Subcutaneous abdominal adipose tissue (tissue), 5 donors: ENCODE measurements at regions not wholly inside any gene's neighbourhood (a gene's known extent, or its start where the extent isn't known, plus 50 kb on each side); places are given as distances from the start of the nearest gene placed in this dataset.
"Not testable (repeated sequence)": the region's sequence is repeated elsewhere in the genome, so short reads cannot be mapped to it uniquely, and the experiment has no call there.

Experiments used
- H3K27ac ChIP-seq: one replicate; pipeline ENCODE4 v1.7.0; 2013; ENCODE audit warnings: low read depth, mild to moderate bottlenecking, inconsistent platforms, low read length, moderate library complexity
- H3K27me3 ChIP-seq, 5 donors: one replicate each; pipeline ENCODE4 v1.7.0; 2013; ENCODE audit warnings: low read length in 5 of 5, inconsistent platforms in 1 of 5; ENCODE audit not compliant: control insufficient read depth in 5 of 5, insufficient read depth in 4 of 5
- H3K36me3 ChIP-seq, 5 donors: one replicate each; pipeline ENCODE4 v1.7.0; 2013; ENCODE audit warnings: low read length in 5 of 5; ENCODE audit not compliant: control insufficient read depth in 5 of 5, insufficient read depth in 5 of 5
- H3K4me1 ChIP-seq, 5 donors: one replicate each; pipeline ENCODE4 v1.7.0; 2013; ENCODE audit warnings: low read length in 5 of 5, mild to moderate bottlenecking in 3 of 5, moderate library complexity in 1 of 5; ENCODE audit not compliant: control insufficient read depth in 5 of 5, insufficient read depth in 5 of 5
- H3K4me3 ChIP-seq, 5 donors: one replicate each; pipeline ENCODE4 v1.7.0; 2013; ENCODE audit warnings: low read length in 5 of 5, low read depth in 1 of 5
- H3K9ac ChIP-seq, 5 donors: one replicate each; pipeline ENCODE4 v1.7.0; 2013; ENCODE audit warnings: low read length in 5 of 5, mild to moderate bottlenecking in 4 of 5, moderate library complexity in 3 of 5
- H3K9me3 ChIP-seq, 5 donors: one replicate each; pipeline ENCODE4 v1.7.0; 2013; ENCODE audit warnings: low read length in 5 of 5; ENCODE audit not compliant: control insufficient read depth in 5 of 5
- donor health status: healthy.
- donor health status: healthy.
- donor health status: healthy.
- donor health status: healthy.
- donor health status: healthy.

DNA sequence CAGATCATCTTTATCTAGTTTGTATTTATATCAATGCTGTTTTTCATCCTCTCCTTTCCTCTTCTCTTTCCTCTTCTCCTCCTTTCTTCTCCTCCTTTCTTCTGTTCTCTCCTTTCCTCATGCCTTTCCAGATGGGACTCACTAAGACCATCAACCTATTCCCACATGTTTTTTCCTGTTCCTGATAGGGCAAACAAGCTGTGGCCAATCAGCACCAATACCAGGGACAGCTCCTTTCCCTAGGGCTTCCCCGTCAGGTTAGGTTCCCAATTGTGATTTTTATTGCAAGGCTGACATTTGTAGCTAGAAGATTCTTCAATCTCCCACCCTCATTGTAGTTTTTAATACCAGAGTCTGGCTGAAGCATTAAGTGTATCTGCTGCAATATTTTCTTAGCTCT, 76.3 kb upstream of the COL8A1 start:
- no peaks in the 10 kb centered on the region for H3K27me3 ChIP-seq
- peaks cover 0 to 5% (median 0%) of the 10 kb centered on the region in 5 donors for H3K9me3 ChIP-seq
- no peak overlapping the region for H3K9ac ChIP-seq
- H3K4me3 ChIP-seq = no peak overlapping the region
- H3K36me3 ChIP-seq = no peaks in the 10 kb centered on the region
- H3K4me1 ChIP-seq = no peaks in the 10 kb centered on the region
- no peak overlapping the region for H3K27ac ChIP-seq

DNA sequence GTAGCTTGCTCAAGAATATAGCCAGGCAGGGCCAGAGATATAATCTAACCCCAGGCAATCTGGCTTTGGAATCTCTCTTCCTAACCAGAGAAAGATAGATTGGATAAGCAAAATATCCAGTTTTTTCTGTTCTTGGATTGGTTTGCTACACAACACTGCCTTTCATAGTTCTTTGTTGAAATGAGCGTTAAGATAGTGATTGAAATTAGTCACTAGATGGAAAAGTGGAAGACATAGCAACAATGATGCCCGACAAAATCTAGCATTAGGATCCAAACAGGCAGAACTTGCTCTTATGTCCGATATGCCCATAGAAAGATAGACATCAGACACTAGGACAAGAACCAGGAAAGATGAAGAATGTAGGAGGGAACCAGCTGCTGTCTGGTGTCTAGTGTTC, 77.3 kb upstream of the COL8A1 start:
- peaks cover 0 to 3% (median 0%) of the 10 kb centered on the region in 5 donors for H3K9me3 ChIP-seq
- H3K4me1 ChIP-seq = no peaks in the 10 kb centered on the region
- H3K4me3 ChIP-seq = no peak overlapping the region
- no peaks in the 10 kb centered on the region for H3K36me3 ChIP-seq
- no peak overlapping the region for H3K9ac ChIP-seq
- no peaks in the 10 kb centered on the region for H3K27me3 ChIP-seq
- no peak overlapping the region for H3K27ac ChIP-seq

DNA sequence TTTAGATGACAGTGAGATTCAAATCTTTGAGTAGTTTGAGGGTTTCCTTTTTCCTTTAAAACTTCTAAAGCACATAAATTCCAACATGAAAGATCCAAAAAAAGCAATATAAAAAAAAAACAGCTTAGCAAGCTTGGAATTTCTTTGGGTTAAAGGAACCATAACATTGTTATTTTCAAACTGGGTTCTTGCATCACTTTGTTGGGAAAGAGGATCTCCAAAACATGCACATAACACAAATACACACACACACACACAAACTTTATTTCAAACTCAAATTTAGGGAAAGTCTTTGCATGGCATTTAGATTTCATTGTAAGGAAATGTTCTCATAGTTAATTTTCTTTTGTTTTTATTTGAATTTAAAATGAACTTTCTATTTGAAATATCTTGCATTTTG, 79.2 kb upstream of the COL8A1 start:
- Histone ChIP-seq H3K27ac (no peak overlapping the region), H3K4me1 (peaks cover 0 to 4% (median 0%) of the 10 kb centered on the region in 5 donors), H3K4me3 (no peak overlapping the region), H3K36me3 (no peaks in the 10 kb centered on the region), H3K27me3 (no peaks in the 10 kb centered on the region), H3K9me3 (no peaks in the 10 kb centered on the region), H3K9ac (no peak overlapping the region)

DNA sequence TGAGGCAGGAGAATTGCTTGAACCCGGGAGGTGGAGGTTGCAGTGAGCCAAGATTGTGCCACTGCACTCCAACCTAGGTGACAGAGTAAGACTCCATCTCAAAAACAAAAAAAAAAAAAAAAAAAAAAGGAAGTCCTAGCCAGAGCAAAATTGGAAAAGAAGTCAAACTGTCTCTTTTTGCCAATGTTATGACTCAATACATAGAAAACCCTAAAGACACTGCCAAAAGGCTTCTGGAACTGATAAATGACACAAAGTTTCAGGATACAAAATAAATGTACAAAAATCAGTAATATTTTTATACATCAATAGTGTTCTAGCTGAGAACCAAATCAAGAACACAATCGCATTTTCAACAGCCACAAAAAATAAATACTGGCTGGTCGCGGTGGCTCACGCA, 82.5 kb upstream of the COL8A1 start:
- H3K36me3 ChIP-seq, H3K4me1 ChIP-seq, H3K4me3 ChIP-seq, H3K9me3 ChIP-seq, H3K27ac ChIP-seq, H3K27me3 ChIP-seq, H3K9ac ChIP-seq: not testable (repeated sequence)

DNA sequence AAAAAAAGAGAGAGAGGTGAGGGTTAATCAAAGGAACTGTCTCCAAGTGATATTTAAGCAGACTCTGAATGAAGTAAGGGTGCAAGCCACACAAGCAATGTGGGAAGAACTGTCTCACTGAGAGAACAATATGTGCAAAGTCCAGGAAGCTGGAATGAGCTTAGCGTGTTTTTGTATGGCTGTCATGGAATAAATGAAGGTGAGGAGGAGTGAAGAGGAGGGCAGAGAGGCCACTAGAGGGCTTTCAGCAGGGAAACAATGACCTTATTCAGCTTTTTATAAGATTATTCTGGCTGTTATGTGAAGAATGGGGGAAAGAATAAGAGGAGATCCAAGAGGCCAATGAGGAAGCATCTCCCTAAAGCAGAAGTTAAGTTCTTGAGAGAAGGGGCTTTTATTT, 86.9 kb upstream of the COL8A1 start:
- Histone ChIP-seq H3K9me3 (no peaks in the 10 kb centered on the region), H3K4me3 (no peak overlapping the region), H3K4me1 (peaks cover 0 to 32% (median 23%) of the 10 kb centered on the region in 5 donors), H3K36me3 (no peaks in the 10 kb centered on the region), H3K9ac (no peak overlapping the region), H3K27me3 (no peaks in the 10 kb centered on the region), H3K27ac (no peak overlapping the region)

DNA sequence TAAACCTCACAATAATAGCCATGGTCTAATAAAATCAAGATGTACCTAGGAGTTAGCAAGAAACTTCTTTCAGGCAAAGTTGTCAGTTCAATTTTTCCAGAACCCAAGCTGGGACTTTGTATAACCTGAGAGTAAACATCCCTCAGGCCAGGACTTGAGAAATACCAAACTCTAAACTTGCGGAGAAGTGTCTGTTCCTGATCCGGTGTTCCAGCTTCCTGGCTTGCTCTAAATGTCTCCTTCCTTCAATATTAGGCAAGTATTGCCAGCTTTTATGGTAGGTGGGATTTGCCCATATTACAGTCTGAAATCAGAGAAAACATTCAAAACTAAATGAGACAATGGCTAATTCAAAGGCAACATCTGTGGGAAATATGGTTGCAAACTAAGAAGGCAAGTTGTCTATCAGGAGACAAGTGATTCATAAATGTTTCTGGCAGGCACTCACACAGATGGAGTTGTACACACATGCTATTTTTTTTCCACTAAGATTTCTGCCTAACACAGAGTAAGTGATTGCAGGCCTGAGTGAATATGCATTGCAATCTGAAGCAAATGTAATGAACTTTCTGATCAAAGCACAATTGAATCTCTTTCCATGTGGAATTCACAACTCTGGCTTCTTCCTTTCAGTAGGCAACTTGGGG, 88.3 kb upstream of the COL8A1 start:
- Histone ChIP-seq H3K4me1 (peaks cover 6 to 42% (median 37%) of the 10 kb centered on the region in 5 donors), H3K27me3 (no peaks in the 10 kb centered on the region), H3K27ac (no peak overlapping the region), H3K4me3 (no peak overlapping the region), H3K9me3 (no peaks in the 10 kb centered on the region), H3K9ac (no peak overlapping the region), H3K36me3 (no peaks in the 10 kb centered on the region)

DNA sequence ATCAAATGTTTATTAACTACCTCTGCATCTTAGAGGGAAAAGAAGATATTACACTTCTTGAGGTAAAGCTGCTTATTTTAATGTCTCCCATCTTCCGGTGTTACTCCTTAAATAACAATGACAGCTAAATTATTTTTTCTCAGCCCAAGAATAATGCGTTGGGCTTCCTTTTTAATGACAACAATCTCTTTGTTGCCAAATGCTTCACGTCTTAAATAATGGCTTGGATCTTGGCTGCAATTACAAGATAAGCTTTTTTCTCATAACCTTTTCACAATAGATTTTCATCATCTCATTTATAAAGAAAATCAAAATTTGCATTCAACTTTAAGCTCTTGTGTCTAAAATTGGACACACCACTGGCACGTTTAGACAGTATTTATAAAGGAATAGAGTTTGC, 89.2 kb upstream of the COL8A1 start:
- H3K4me3 ChIP-seq = no peak overlapping the region
- peak overlapping the region; percentile 5 for H3K27ac ChIP-seq
- no peak overlapping the region for H3K9ac ChIP-seq
- H3K36me3 ChIP-seq = no peaks in the 10 kb centered on the region
- no peaks in the 10 kb centered on the region for H3K9me3 ChIP-seq
- no peaks in the 10 kb centered on the region for H3K27me3 ChIP-seq
- peaks cover 6 to 48% (median 45%) of the 10 kb centered on the region in 5 donors for H3K4me1 ChIP-seq

DNA sequence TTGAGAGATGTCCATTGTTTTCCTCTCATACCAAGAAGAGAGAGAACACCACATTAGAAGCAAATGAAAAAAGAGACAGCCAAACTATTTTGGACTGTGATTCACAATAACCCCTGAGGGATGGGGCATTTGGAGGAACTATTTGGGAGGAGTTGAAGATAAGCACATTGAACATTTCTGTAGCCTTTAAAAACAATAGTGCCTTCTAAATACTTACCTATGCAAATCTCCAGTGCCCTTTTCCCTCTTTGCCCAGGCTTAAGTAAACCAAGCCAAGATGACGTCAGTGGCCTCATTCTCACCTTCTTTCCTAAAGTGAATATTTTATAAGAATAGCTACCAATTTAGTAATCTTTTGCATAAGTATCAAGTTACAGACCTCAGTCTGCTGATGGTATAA, 89.7 kb upstream of the COL8A1 start:
- Histone ChIP-seq H3K9me3 (no peaks in the 10 kb centered on the region), H3K27me3 (no peaks in the 10 kb centered on the region), H3K9ac (no peak overlapping the region), H3K4me1 (peaks cover 6 to 52% (median 51%) of the 10 kb centered on the region in 5 donors), H3K27ac (peak overlapping the region; percentile 5), H3K4me3 (no peak overlapping the region), H3K36me3 (no peaks in the 10 kb centered on the region)

DNA sequence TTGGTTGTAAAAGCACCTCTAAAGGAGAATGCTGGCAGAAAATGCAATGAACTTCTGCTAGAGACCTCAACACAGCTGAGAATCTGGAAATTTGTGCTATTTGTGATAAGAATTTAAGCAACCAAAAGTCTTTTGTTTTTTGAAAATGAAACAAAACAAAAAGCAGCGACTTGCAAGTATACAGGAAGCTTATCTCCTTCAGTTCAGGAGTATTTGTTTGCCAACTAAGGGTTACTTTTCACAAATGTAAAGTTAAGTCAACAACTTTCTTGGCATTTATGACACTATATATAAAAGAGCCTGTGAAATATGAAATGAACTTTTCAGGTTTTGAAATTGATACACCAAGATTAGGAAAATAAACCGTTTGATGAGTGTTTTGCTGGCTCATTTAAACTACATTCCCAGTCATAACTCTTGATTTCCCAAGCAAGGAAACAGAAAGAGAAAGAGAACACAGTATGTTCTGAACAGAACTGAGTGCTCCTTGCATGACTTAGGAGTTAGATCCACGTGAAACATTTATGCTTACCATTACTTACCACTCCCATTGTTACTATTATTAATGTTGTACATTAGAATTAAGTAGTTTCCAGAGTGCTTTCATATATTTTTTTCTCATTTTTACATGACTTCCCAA, 92.3 kb upstream of the COL8A1 start:
- Histone ChIP-seq H3K4me1 (peaks cover 6 to 61% (median 59%) of the 10 kb centered on the region in 5 donors), H3K27ac (peak overlapping the region; percentile 49), H3K4me3 (peak overlapping the region in 4 of 5 donors; percentile 8 to 43 (median 34))

DNA sequence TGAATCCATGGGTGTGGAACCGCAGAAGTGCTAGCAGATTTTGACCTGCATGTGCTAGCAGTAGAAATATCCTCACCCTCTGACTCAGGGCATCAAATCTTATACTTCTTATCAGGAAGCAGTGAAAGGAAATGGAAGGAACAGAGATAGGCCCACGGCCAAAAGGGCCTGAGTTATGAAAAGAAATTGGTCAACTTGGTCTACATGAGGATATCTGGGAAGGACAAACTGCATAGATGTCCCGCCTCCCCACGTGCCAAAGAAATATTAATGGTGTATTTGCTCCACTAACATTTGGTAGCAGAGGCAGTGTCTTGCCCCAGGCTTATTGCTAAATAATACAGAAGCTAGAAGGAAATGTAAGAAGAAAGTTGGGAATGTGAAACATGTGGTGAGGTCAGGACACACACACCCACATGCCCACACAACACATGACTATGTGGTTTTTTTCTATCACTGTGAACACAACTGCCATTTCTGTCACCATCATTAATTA, 93.6 kb upstream of the COL8A1 start:
- Histone ChIP-seq H3K4me3 (no peak overlapping the region), H3K36me3 (no peaks in the 10 kb centered on the region), H3K27me3 (no peaks in the 10 kb centered on the region), H3K9ac (no peak overlapping the region), H3K9me3 (no peaks in the 10 kb centered on the region), H3K4me1 (peaks cover 6 to 56% (median 53%) of the 10 kb centered on the region in 5 donors), H3K27ac (peak overlapping the region; percentile 49)

More for the DNA sequence above, 92.3 kb upstream of the COL8A1 start:
- no peaks in the 10 kb centered on the region for H3K9me3 ChIP-seq
- H3K36me3 ChIP-seq = no peaks in the 10 kb centered on the region
- no peaks in the 10 kb centered on the region for H3K27me3 ChIP-seq
- H3K9ac ChIP-seq = peak overlapping the region in 2 of 5 donors; percentile 16 to 26
